Stimulated activated naive CD4-positive, alpha-beta T cell treated with Interleukin-2 at 50 U/mL for 16 hours (primary cell): ENCODE measurements at regions not wholly inside any gene's neighbourhood (a gene's known extent, or its start where the extent isn't known, plus 50 kb on each side); places are given as distances from the start of the nearest gene placed in this dataset.
"Not testable (repeated sequence)": the region's sequence is repeated elsewhere in the genome, so short reads cannot be mapped to it uniquely, and the experiment has no call there.

Experiments used
- DNase-seq: peaks from one replicate; lab custom pipeline; 2025; lab: John Stamatoyannopoulos, UW

- no peak for DNase-seq
Measured at GRCh38 chr2:122545821-122546220, 790.4 kb downstream of the TSN start.

- no peak for DNase-seq
Measured at GRCh38 chr2:122562775-122563174, 807.3 kb downstream of the TSN start.

GRCh38 chr2:122563781-122564180 is 808.3 kb downstream of the TSN start:
- DNase-seq = no peak

GRCh38 chr2:122564843-122565242 is 809.4 kb downstream of the TSN start:
- no peak for DNase-seq

- no peak for DNase-seq
Measured at GRCh38 chr2:122565364-122565763, 809.9 kb downstream of the TSN start.

- no peak for DNase-seq
Measured at GRCh38 chr2:122570641-122571040, 815.2 kb downstream of the TSN start.

- not testable (repeated sequence) for DNase-seq
Measured at GRCh38 chr2:122571471-122571870, 816.0 kb downstream of the TSN start.

- DNase-seq = no peak
Measured at GRCh38 chr2:122575076-122575475, 819.6 kb downstream of the TSN start.

GRCh38 chr2:122583159-122583917 is 827.9 kb downstream of the TSN start:
- no peak for DNase-seq

- no peak for DNase-seq
Measured at GRCh38 chr2:122590524-122590923, 835.1 kb downstream of the TSN start.

GRCh38 chr2:122595065-122595464 is 839.6 kb downstream of the TSN start:
- no peak for DNase-seq

GRCh38 chr2:122596598-122596997 is 841.1 kb downstream of the TSN start:
- DNase-seq = no peak

GRCh38 chr2:122598784-122599183 is 843.3 kb downstream of the TSN start:
- no peak for DNase-seq

- no peak for DNase-seq
Measured at GRCh38 chr2:122610948-122611609, 855.6 kb downstream of the TSN start.

- DNase-seq = no peak
Measured at GRCh38 chr2:122622934-122623333, 867.5 kb downstream of the TSN start.

- no peak for DNase-seq
Measured at GRCh38 chr2:122627388-122627787, 871.9 kb downstream of the TSN start.

GRCh38 chr2:122634256-122634655 is 878.8 kb downstream of the TSN start:
- no peak for DNase-seq

- no peak for DNase-seq
Measured at GRCh38 chr2:122634920-122635319, 879.5 kb downstream of the TSN start.

- DNase-seq = no peak
Measured at GRCh38 chr2:122635686-122636085, 880.2 kb downstream of the TSN start.

- no peak for DNase-seq
Measured at GRCh38 chr2:122636097-122636496, 880.6 kb downstream of the TSN start.

- no peak for DNase-seq
Measured at GRCh38 chr2:122639176-122639575, 883.7 kb downstream of the TSN start.

- DNase-seq = no peak
Measured at GRCh38 chr2:122639711-122640110, 884.3 kb downstream of the TSN start.

- no peak for DNase-seq
Measured at GRCh38 chr2:122643725-122644329, 888.4 kb downstream of the TSN start.
